Vagina (tissue), 2 donors: ENCODE measurements at regions not wholly inside any gene's neighbourhood (a gene's known extent, or its start where the extent isn't known, plus 50 kb on each side); places are given as distances from the start of the nearest gene placed in this dataset.

Source experiments
- DNase-seq, 2 donors: peaks; one replicate each; pipeline ENCODE4 v3.0.0-alpha.2; 2017; ENCODE audit errors: extremely low spot score in 2 of 2
- H3K27ac ChIP-seq: fragments of 200-600 bp; sonication (generic); one replicate; pipeline ENCODE4 v1.5.1; 2019
- H3K27me3 ChIP-seq: fragments of 200-600 bp; sonication (generic); one replicate; pipeline ENCODE4 v1.5.1; 2019
- H3K36me3 ChIP-seq, 2 donors: fragments of 200-600 bp; sonication (generic); one replicate each; pipeline ENCODE4 v1.5.1; 2017 to 2019
- H3K4me1 ChIP-seq: fragments of 200-600 bp; sonication (generic); one replicate; pipeline ENCODE4 v1.5.1; 2019
- H3K4me3 ChIP-seq, 2 donors: fragments of 200-600 bp; sonication (generic); 1 replicate in 1 of 2; 2 replicates in 1 of 2; pipeline ENCODE4 v1.5.1; 2016 to 2019
- H3K9me3 ChIP-seq: fragments of 200-600 bp; sonication (generic); one replicate; pipeline ENCODE4 v1.5.1; 2019
- CTCF ChIP-seq, 3 experiments: fragments of 450-650 bp in 2 of 3; fragments of 200-600 bp in 1 of 3; sonication (generic) in 1 of 3; IDR thresholded peaks; one replicate each; pipeline ENCODE4 v1.5.1; 2017 to 2019; ENCODE audit warnings: antibody characterized with exemption in 3 of 3, mild to moderate bottlenecking in 2 of 3, moderate library complexity in 2 of 3
- POLR2A ChIP-seq, 2 donors: fragments of 450-650 bp; IDR thresholded peaks; one replicate each; pipeline ENCODE4 v1.6.1; 2017; ENCODE audit warnings: antibody characterized with exemption in 2 of 2, mild to moderate bottlenecking in 2 of 2, moderate library complexity in 2 of 2
- POLR2AphosphoS5 ChIP-seq, 2 donors: sonication (generic); formaldehyde crosslinking; IDR thresholded peaks; one replicate each; pipeline ENCODE4 v1.9.0; 2017; ENCODE audit warnings: antibody characterized with exemption in 2 of 2, mild to moderate bottlenecking in 2 of 2, low read depth in 1 of 2; ENCODE audit not compliant: insufficient read depth in 1 of 2
- intact Hi-C: fragments of 100-400 bp; cut with DNase I; formaldehyde crosslinking; loops from one replicate; pipeline ENCODE4 v1.15.1; 2023

GRCh38 chr5:102031711-102032110 lies 264.4 kb downstream of the SLCO4C1 start:
- TF ChIP-seq POLR2A (IDR thresholded peaks at IDR 0.05) (no peak), CTCF (IDR thresholded peaks at IDR 0.05) (no peak), POLR2AphosphoS5 (IDR thresholded peaks at IDR 0.05; ENCODE audit: insufficient read depth in 1 of 2, low read depth in 1 of 2) (no peak)
- intact Hi-C loops = no loop called here
- Histone ChIP-seq H3K27ac (no peak overlapping the region), H3K36me3 (no peaks in the 10 kb centered on the region), H3K9me3 (no peaks in the 10 kb centered on the region), H3K4me3 (no peak overlapping the region), H3K4me1 (no peaks in the 10 kb centered on the region), H3K27me3 (no peaks in the 10 kb centered on the region)
- no peak for DNase-seq

GRCh38 chr5:102018690-102019089 lies 277.4 kb downstream of the SLCO4C1 start:
- DNase-seq = no peak
- TF ChIP-seq POLR2AphosphoS5 (IDR thresholded peaks at IDR 0.05; ENCODE audit: insufficient read depth in 1 of 2, low read depth in 1 of 2) (no peak), POLR2A (IDR thresholded peaks at IDR 0.05) (no peak), CTCF (IDR thresholded peaks at IDR 0.05) (no peak)

GRCh38 chr5:102018279-102018678 lies 277.8 kb downstream of the SLCO4C1 start:
- TF ChIP-seq CTCF (IDR thresholded peaks at IDR 0.05) (no peak), POLR2AphosphoS5 (IDR thresholded peaks at IDR 0.05; ENCODE audit: insufficient read depth in 1 of 2, low read depth in 1 of 2) (no peak), POLR2A (IDR thresholded peaks at IDR 0.05) (no peak)
- intact Hi-C loops = no loop called here

More at GRCh38 chr5:102018690-102019089, 277.4 kb downstream of the SLCO4C1 start:
- H3K9me3 ChIP-seq = no peaks in the 10 kb centered on the region
- H3K36me3 ChIP-seq = no peaks in the 10 kb centered on the region
- intact Hi-C loops = no loop called here
- no peak overlapping the region for H3K4me3 ChIP-seq
- H3K4me1 ChIP-seq = no peaks in the 10 kb centered on the region
- H3K27ac ChIP-seq = no peak overlapping the region
- no peaks in the 10 kb centered on the region for H3K27me3 ChIP-seq

GRCh38 chr5:102014371-102014770 lies 281.7 kb downstream of the SLCO4C1 start:
- Histone ChIP-seq H3K36me3 (no peaks in the 10 kb centered on the region), H3K9me3 (no peaks in the 10 kb centered on the region), H3K27me3 (no peaks in the 10 kb centered on the region), H3K27ac (no peak overlapping the region), H3K4me3 (no peak overlapping the region), H3K4me1 (no peaks in the 10 kb centered on the region)
- DNase-seq = no peak
- no peak for TF ChIP-seq POLR2A (IDR thresholded peaks at IDR 0.05)
- TF ChIP-seq POLR2AphosphoS5 (IDR thresholded peaks at IDR 0.05; ENCODE audit: insufficient read depth in 1 of 2, low read depth in 1 of 2) = no peak
- TF ChIP-seq CTCF (IDR thresholded peaks at IDR 0.05) = no peak
- intact Hi-C loops = no loop called here

More at GRCh38 chr5:102018279-102018678, 277.8 kb downstream of the SLCO4C1 start:
- no peak for DNase-seq
- H3K9me3 ChIP-seq = no peaks in the 10 kb centered on the region
- H3K27ac ChIP-seq = no peak overlapping the region
- H3K36me3 ChIP-seq = no peaks in the 10 kb centered on the region
- no peak overlapping the region for H3K4me3 ChIP-seq
- no peaks in the 10 kb centered on the region for H3K4me1 ChIP-seq
- H3K27me3 ChIP-seq = no peaks in the 10 kb centered on the region

- TF ChIP-seq CTCF (IDR thresholded peaks at IDR 0.05) (no peak), POLR2A (IDR thresholded peaks at IDR 0.05) (no peak), POLR2AphosphoS5 (IDR thresholded peaks at IDR 0.05; ENCODE audit: insufficient read depth in 1 of 2, low read depth in 1 of 2) (no peak)
- Histone ChIP-seq H3K4me3 (no peak overlapping the region), H3K4me1 (no peaks in the 10 kb centered on the region), H3K27me3 (no peaks in the 10 kb centered on the region), H3K9me3 (no peaks in the 10 kb centered on the region), H3K36me3 (no peaks in the 10 kb centered on the region), H3K27ac (no peak overlapping the region)
- intact Hi-C loops = no loop called here
- DNase-seq = no peak
These were observed 285.4 kb downstream of the SLCO4C1 start for GRCh38 chr5:102010644-102011043.
